ENCODE measurements at regions not wholly inside any gene's neighbourhood (a gene's known extent, or its start where the extent isn't known, plus 50 kb on each side); places are given as distances from the start of the nearest gene placed in this dataset.

- DNase-seq = no peak
Measured at GRCh38 chr3:141669434-141669833, 68.7 kb upstream of the RNF7 start.

DNA sequence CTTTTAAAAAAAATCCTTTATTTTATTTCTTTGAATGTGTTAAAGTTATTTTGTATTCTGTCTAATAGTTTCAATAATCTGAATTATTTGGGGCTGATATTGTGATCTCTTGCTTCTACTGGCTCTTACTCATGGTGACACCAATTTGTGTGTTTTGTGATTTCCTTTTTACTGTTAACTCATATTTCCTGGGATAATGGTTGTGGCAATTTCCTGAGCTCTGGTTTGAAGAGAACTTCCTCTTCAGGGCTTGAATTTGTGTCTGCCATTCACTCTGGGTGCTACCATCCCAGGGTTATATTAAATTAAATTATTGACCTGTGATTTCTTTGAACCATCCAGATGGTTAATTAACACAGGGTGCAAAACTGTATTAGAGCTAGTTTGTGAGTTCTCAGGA lies 60.4 kb upstream of the RNF7 start:
- DNase-seq = no peak

- DNase-seq = peak; percentile 80
Measured at GRCh38 chr3:141680620-141681389, 57.3 kb upstream of the RNF7 start.

DNA sequence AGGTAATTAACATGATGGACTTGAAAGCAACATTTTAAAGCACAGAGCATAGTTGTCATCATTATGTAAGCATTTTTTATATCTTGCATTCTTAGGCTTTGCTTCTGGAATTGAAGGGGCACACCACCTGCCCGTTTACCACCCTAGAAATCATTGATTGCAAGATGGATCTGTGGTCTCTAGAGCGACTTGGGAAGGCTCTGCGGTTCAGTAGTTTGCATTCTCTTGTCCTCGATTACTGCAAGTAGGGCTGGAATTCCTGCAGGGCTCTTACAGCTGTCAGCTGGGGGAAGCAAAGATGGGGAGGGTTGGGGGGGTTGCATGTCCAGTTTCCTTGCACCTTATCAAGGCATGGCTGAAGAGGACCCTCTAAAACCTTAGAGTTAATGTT lies 56.7 kb upstream of the RNF7 start:
- no peak for DNase-seq

DNA sequence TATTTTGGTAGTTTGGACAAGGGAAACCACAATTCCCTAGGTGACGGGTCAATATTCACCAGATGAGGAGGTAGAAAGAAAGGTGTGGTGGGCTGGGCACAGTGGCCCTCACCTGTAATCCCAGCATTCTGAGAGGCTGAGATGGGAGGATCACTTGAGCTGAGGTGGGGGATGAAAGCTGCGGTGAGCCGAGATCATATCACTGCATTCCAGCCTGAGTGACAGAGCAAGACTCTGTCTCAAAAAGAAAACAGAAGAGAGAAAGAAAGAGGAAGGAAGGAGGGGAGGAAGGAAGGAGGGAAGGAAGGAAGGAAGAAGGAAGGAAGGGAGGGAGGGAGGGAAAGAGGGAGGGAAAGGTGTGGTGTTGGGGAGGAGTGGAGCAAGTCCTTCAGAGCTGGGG lies 56.1 kb upstream of the RNF7 start:
- DNase-seq = no peak

DNA sequence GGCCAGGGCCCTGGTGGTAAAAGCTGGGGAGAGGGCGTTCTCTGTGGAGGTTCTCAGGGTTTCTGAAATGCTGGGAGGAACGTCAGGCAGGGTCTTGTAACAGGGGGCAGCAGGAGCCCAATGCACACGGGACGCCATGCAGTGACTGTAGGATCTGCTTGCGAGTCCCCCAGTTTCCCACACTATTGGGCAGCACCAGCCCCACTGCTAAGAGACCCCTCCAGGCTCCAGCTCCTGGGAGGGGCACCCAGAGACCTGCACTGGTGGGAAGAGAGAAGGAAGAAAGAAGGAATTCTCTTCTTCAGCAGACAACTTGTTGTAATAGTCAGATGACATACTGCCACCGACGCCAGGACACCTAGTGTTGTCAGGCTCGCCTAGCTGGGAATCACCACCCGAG lies 55.2 kb upstream of the RNF7 start:
- DNase-seq = no peak

- DNase-seq = no peak
Measured at GRCh38 chr3:141684758-141685157, 53.3 kb upstream of the RNF7 start.

- no peak for DNase-seq
Measured at GRCh38 chr3:141686466-141687291, 51.4 kb upstream of the RNF7 start.

All from kidney glomerular epithelial cell (primary cell).